Islet of Langerhans (tissue), 1 donor: ENCODE measurements at regions not wholly inside any gene's neighbourhood (a gene's known extent, or its start where the extent isn't known, plus 50 kb on each side); places are given as distances from the start of the nearest gene placed in this dataset.
A peak's percentile ranks its signal among the peaks of the same experiment; 100 is the strongest.
"Not testable (repeated sequence)": the region's sequence is repeated elsewhere in the genome, so short reads cannot be mapped to it uniquely, and the experiment has no call there.

Source experiments
- FAIRE-seq: peaks from one replicate; lab custom pipeline; 2011; peaks lifted over from hg19 to GRCh38; lab: Jason Lieb, UNC

GRCh38 chr3:16769525-16769924 lies 115.2 kb upstream of the PLCL2 start:
- FAIRE-seq: no peak

- no peak for FAIRE-seq
Measured at GRCh38 chr3:16770021-16770420, 114.7 kb upstream of the PLCL2 start.

GRCh38 chr3:16770792-16771191 lies 114.0 kb upstream of the PLCL2 start:
- no peak for FAIRE-seq

GRCh38 chr3:16773594-16773993 lies 111.2 kb upstream of the PLCL2 start:
- not testable (repeated sequence) for FAIRE-seq

- FAIRE-seq: not testable (repeated sequence)
Measured at GRCh38 chr3:16774536-16774935, 110.2 kb upstream of the PLCL2 start.

GRCh38 chr3:16784973-16785372 lies 99.8 kb upstream of the PLCL2 start:
- FAIRE-seq: no peak

GRCh38 chr3:16785465-16785864 lies 99.3 kb upstream of the PLCL2 start:
- FAIRE-seq: no peak

GRCh38 chr3:16788440-16789056 lies 96.2 kb upstream of the PLCL2 start:
- no peak for FAIRE-seq

- no peak for FAIRE-seq
Measured at GRCh38 chr3:16789344-16790120, 95.2 kb upstream of the PLCL2 start.

GRCh38 chr3:16790432-16791400 lies 94.0 kb upstream of the PLCL2 start:
- no peak for FAIRE-seq

GRCh38 chr3:16793321-16793720 lies 91.4 kb upstream of the PLCL2 start:
- FAIRE-seq: no peak

GRCh38 chr3:16794257-16794656 lies 90.5 kb upstream of the PLCL2 start:
- FAIRE-seq: peak; percentile 27

GRCh38 chr3:16795581-16795980 lies 89.2 kb upstream of the PLCL2 start:
- FAIRE-seq: no peak

- no peak for FAIRE-seq
Measured at GRCh38 chr3:16797831-16798230, 86.9 kb upstream of the PLCL2 start.

- FAIRE-seq: no peak
Measured at GRCh38 chr3:16798738-16799137, 86.0 kb upstream of the PLCL2 start.

- FAIRE-seq: no peak
Measured at GRCh38 chr3:16800361-16800760, 84.4 kb upstream of the PLCL2 start.

GRCh38 chr3:16801223-16801622 lies 83.5 kb upstream of the PLCL2 start:
- FAIRE-seq: no peak

GRCh38 chr3:16801698-16802097 lies 83.1 kb upstream of the PLCL2 start:
- peak; percentile 100 for FAIRE-seq

GRCh38 chr3:16802389-16802788 lies 82.4 kb upstream of the PLCL2 start:
- FAIRE-seq: no peak

- FAIRE-seq: no peak
Measured at GRCh38 chr3:16803019-16803418, 81.7 kb upstream of the PLCL2 start.

GRCh38 chr3:16807391-16807790 lies 77.4 kb upstream of the PLCL2 start:
- FAIRE-seq: no peak

- no peak for FAIRE-seq
Measured at GRCh38 chr3:16808393-16809107, 76.2 kb upstream of the PLCL2 start.
